ENCODE measurements at regions not wholly inside any gene's neighbourhood (a gene's known extent, or its start where the extent isn't known, plus 50 kb on each side); places are given as distances from the start of the nearest gene placed in this dataset.
"Not testable (repeated sequence)": the region's sequence is repeated elsewhere in the genome, so short reads cannot be mapped to it uniquely, and the experiment has no call there.

DNA sequence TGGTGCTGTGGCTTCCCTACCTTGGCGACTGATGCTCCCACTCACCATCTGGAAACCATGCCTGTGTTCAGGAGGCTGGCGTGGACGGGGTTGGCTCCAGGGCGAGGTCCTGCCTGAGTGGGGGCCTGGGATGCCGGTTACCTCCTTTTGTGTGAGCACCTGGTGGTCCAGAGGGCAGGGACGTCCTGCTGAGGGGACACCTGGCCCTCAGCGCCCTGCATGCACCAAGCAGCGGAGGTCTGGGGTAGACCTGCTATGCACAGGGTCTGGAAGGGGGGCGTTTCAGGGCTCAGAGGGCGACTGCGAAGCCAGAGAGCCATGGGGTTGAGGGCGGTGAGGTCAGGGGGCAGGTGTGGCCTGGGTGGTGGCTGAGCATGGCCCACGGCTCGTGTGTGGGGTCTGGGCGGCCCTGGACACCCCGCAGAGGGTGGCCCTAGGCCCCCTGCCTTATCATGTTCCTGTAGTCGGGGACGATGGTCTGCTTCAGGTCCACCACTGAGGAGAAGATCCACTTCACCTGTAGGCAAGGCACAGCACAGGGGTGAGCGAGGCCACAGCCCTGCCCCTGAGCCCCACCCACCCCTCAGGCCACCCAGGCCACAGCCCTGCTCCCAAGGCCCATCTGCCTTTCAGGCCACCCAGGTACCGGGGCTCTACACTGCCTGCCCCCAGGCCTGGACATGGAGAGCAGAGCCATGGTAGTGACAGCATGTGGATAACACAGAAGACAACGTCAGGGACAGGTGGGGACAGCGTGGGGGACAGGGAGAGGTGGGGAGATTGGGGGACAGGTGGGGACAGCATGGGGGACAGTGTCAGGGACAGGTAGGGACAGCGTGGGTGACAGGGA lies 95.3 kb downstream of the TMEM121 start:
- not testable (repeated sequence) for DNase-seq (ENCODE audit: low read depth)

DNA sequence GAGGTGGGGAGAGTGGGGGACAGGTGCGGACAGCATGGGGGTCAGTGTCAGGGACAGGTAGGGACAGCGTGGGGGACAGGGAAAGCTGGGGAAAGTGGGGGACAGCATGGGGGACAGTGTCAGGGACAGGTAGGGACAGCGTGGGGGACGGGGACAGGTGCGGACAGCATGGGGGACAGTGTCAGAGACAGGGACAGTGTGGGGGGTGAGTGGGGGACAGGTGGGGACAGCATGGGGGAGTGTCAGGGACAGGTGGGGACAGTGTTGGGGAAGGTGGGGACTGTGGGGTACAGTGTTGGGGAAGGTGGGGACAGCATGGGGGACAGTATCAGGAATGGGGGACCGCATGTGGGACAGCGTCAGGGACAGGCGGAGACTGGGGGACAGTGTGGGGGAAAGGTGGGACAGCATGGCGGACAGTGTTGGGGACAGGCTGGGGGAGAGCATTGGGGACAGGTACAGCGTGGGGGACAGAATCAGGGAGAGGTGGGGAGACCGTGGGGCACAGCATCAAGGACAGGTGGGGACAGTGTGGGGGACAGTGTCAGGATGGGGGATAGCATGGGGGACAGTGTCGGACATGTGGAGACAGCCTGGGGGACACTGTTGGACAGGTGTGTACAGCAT lies 96.1 kb downstream of the TMEM121 start:
- no peak for DNase-seq (ENCODE audit: low read depth)

DNA sequence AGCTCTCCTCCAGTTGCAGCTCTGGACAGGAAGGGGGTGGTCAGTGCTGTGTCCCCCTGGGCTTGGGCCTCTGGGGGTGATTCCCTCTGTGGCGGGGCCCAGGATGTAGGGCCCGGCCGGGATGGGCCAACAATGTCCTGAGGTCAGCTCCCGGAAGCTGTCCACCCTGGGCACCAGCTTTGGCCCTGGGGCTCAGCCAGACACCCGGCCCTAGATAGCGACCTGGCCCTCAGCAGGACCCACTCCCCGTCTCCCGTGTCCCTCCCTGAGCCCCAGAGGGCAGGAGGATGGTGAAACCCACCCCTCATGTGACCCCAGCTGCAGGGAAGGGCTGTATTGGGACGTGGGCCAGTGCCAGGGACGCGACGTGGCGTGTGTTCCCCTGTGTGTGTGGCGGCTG lies 96.8 kb downstream of the TMEM121 start:
- not testable (repeated sequence) for DNase-seq (ENCODE audit: low read depth)

DNA sequence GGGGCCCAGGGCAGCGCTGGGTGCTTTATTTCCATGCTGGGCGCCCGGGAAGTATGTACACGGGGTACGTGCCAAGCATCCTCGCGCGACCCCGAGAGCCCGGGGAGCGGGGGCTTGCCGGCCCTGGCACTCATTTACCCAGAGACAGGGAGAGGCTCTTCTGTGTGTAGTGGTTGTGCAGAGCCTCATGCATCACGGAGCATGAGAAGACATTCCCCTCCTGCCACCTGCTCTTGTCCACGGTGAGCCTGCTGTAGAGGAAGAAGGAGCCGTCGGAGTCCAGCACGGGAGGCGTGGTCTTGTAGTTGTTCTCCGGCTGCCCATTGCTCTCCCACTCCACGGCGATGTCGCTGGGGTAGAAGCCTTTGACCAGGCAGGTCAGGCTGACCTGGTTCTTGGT lies 98.0 kb downstream of the TMEM121 start:
- DNase-seq (ENCODE audit: low read depth) = not testable (repeated sequence)

DNA sequence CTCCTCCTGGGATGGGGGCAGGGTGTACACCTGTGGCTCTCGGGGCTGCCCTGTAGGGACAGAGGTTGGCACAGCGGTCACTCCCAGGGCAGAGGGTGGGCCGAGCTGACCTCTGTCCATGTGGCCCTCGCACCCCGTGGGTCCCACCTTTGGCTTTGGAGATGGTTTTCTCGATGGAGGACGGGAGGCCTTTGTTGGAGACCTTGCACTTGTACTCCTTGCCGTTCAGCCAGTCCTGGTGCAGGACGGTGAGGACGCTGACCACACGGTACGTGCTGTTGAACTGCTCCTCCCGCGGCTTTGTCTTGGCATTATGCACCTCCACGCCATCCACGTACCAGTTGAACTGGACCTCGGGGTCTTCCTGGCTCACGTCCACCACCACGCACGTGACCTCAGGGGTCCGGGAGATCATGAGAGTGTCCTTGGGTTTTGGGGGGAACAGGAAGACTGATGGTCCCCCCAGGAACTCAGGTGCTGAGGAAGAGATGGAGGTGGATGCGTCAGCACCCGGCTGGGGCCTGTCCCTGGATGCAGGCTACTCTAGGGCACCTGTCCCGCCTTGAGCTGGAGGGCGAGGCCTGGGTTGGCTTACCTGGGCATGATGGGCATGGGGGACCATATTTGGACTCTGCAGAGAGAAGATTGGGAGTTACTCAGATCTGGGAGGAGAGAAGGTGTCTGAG lies 98.5 kb downstream of the TMEM121 start:
- DNase-seq (ENCODE audit: low read depth) = not testable (repeated sequence)

DNA sequence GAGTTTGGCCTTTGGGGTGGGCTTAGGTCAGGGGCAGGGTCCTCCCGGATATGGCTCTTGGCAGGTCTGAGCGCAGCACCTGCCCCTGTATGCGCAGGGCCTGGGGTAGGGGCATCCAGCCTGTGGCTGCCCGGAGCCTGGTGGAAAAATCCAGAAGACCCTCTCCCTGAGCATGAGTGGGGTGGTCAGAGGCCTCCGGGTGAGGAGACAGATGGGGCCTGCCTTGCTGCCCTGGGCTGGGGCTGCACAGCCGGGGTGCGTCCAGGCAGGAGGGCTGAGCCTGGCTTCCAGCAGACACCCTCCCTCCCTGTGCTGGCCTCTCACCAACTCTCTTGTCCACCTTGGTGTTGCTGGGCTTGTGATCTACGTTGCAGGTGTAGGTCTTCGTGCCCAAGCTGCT lies 99.1 kb downstream of the TMEM121 start:
- DNase-seq (ENCODE audit: low read depth) = not testable (repeated sequence)

DNA sequence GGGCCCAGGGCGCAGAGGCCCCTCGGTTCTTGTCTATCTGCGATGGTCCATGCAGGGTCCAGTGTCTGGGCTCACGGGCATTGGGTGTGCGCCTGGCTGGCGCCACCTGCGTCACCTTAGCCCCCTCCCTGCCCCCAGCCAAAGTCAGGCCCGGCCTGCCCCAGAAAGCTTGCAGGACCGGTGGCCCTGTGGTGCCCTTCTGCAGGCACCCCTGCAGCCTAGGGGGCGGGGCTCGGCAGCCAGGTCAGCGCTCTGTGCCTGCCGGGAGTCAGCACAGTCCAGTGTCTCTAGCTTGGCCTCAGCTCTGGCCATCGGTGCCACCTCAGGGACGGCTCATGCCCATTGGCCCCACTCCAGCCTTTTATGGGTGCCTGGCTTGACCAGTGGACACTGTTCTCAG lies 99.7 kb downstream of the TMEM121 start:
- not testable (repeated sequence) for DNase-seq (ENCODE audit: low read depth)

DNA sequence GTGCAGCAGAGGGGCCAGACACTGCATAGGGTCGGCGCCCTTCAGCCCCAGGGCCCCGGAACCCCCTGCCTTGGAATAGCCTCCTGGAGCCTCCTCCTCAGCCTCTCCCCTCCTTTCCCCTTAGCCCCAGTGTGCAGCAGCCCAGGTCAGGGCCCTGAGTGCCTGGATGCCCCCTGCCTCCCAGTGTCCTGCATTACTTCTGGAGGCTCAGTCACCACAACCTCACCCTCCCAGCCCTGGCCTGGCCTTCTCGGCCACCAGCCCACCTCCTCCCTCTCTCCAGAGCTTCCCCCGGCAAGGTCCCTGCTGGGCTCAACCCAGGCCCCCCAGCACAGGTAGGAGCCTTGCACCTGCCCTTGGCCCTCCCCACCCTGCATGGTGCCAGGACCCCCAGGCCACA lies 100.3 kb downstream of the TMEM121 start:
- not testable (repeated sequence) for DNase-seq (ENCODE audit: low read depth)

DNA sequence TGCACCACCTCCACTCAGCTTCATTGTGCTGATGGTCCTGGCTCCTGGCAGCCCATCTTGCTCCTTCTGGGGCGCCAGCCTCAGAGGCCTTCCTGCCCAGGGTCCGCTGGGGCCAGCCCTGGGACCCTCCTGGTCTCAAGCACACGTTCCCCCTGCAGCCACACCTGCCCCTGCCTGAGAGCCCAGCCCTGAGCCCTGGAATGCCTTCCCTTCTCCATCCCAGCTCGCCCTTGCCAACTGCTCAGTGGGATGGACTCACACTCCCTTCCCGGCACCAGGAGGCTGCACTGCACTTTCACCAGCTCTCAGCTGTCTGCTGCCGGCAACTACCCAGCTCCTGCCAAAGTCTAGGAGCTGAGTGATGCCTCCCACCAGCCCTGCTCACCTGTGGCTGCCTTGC lies 100.9 kb downstream of the TMEM121 start:
- DNase-seq (ENCODE audit: low read depth) = not testable (repeated sequence)

DNA sequence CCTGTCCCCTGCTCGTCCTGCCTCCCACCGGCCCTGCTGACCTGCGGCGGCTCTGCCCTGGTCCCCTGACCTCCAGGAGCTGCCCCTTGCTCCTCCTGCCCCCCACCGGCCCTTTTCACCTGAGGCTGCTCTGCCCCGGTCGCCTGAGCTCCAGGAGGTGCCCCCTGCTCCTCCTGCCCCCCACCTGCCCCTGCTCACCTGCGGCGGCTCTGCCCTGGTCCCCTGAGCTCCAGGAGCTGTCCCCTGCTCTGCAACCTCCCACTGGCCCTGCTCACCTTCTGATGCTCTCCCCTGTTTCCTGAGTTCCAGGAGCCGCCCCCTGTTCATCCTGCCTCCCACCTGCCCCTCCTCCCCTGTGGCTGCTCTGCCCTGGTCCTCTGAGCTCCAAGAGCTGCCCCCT lies 101.3 kb downstream of the TMEM121 start:
- DNase-seq (ENCODE audit: low read depth) = no peak

DNA sequence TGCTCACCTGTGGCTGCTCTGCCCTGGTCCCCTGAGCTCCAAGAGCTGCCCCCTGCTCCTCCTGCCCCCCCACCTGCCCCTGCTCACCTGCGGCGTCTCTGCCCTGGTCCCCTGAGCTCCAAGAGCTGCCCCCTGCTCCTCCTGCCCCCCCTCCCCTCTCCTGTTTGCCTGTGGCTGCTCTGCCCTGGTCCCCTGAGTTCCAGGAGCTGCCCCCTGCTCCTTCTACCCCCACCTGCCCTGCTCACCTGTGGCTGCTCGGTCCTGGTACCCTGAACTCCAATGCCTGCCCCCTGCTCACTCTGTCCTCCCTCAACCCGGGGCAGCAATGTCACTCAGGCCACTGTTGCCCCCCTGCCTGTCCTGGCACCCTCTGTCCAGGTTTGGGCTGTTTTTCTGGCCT lies 101.7 kb downstream of the TMEM121 start:
- DNase-seq (ENCODE audit: low read depth) = not testable (repeated sequence)

DNA sequence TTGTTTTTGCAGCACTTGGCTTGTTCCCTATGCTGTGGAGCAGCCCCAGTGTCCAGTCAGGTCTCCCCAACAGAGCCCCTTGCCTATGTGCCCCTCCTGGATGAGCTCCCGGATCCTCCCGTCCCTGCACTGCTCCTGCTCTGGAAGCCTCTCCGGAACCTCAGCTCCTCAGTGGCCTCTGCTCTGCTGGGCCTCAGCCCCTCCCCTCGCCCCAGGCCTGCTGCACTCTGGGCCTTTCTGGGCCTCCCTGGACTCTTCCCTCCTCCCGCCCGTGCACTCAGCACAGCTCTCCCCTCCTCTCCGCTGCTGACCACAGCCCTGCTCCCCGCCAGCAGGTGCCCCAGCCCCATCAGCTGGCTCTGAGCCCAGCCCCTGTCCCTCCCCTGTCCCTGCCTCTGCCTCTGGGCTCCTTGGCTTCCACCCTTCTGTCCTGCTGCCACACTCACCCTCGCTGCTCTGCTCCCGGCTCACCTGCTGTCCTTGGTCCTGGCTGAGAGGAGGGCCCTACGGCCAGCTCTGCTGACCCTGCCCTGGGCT lies 102.2 kb downstream of the TMEM121 start:
- DNase-seq (ENCODE audit: low read depth) = not testable (repeated sequence)

DNA sequence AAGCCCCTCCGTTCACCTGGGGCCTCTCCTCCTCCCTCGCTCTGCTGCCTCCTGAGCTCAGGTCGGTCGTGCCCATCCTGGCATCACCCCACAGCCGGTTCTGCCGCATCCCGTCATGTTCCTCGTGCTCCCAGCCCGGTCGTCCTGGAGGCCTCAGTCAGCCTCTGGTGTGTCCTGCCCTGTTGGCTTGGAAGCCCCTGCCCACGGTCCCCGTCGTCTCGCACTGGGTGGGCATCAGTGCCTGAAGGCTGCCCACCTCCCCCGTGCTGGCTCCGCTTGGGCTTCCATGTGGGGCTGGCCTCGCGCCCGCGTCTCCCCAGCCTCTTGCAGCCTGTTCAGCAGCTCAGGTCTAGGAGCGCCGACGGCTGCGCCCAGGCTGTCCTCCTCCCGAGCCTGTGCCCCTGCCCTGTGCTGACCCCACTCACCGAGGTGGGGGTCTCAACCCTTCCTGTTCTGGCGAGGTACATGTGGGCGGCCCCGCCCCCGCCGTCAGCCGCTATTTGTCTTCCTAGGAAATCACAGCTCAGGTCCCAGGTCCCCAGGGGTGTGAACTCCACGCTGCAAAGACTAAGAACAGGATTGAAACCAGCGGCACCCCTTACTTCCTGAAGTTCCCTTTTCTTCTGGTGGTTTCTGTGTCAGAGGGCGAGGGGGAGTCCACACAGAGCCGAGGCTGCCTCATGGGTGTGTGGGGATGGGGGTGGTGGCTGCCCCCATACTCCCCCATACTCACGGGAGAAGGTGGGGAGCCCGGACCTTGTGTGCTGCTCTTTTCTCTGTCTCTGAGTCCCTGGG lies 102.9 kb downstream of the TMEM121 start:
- DNase-seq (ENCODE audit: low read depth) = not testable (repeated sequence)

DNA sequence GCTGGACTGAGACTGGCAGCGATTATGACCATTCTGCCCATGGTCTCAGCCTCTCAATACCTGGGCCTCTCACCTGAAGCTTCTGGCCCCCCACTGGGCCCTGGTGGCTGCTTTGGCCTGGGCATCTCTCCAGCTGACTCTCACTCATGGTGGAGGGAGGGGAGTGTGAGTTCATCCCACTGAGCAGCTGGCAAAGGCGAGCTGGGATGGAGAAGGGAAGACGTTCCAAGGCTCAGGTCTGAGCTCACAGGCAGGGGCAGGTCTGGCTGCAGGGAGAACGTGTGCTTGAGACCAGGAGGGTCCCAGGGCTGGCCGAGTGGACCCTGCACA lies 103.5 kb downstream of the TMEM121 start:
- no peak for DNase-seq (ENCODE audit: low read depth)

DNA sequence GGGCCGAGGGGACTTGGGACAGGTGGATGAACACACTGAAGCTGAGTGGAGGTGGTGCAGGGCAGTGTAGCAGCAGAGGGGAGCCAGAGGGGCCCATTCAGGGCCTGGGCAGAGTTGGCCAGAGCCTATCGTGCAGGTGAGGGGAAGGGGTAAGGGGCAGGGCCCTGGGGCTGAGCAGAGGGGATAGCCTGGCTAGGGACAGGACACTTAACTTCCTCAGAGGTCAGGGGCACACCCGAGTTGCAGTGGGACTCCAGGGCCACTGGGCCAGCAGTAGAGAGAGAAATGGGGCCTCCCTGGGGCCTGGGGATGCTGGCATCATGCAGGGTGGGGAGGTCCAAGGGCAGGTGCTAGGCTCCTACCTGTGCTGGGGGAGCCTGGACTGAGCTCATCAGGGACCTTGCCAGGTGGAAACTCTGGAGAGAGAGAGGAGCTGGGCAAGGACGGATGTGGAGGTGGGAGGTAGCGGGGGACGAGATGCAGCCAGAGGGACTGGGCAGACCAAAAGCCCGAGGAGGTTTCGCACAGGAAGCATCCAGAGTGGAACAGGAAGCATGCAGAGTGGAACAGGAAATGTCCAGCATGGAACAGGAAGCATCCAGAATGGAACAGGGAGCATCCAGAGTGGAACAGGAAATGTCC lies 104.0 kb downstream of the TMEM121 start:
- DNase-seq (ENCODE audit: low read depth) = not testable (repeated sequence)

DNA sequence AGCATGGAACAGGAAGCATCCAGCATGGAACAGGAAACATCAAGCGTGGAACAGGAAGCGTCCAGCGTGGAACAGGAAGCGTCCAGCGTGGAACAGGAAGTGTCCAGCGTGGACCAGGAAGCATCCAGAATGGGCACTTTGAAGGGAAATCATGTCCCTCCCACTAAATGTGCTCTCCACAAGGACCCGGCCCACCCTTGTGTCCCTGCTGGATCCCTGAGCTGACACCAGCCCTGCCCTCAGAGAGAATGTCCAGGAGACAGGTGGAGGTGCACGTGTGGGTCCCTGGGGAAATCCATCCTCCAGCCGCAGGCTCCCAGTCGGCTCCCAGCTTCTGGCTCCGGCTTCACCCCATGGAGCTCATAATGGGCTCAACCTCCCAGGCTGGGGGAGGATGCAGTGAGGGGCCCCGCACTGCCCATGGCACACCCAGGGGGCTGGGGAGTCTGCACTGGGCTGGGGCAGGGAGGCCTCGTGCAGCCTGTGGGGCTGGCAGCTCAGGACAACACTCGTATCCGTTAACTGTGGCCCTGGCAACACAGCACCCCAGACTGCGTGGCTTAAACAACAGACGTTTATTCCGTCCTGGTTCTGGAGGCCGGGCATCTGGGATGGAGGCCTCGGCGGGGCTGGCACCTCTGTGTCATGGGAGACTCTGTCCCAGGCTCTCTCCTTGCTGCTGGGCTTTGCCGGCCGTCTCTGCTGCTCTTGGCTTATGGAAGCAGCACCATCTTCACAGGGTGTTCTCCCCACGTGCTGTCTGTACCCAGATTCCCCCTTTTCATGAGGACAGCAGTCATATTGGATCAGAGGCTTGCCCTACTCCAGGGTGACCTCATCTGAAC lies 104.8 kb downstream of the TMEM121 start:
- DNase-seq (ENCODE audit: low read depth) = not testable (repeated sequence)

DNA sequence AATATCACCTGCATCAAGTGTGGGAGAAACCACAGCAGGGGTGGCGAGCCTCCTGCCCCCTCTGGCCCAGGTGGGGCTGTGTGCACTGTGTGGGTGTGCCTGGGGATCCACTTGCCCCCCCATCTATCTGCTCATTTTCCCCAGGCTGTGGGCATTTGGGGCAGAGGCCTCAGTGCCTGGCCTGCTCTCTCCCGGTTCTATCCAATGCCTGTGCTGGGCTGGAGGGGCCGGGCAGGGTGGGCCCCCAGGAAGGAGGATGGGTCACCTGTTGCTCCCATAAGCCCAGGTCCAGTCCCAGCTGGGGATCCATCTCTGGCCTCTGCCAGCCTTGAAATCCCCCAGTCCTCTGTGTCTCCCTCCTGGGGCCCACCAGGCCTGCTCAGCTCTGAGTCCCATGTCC lies 105.6 kb downstream of the TMEM121 start:
- DNase-seq (ENCODE audit: low read depth) = no peak

DNA sequence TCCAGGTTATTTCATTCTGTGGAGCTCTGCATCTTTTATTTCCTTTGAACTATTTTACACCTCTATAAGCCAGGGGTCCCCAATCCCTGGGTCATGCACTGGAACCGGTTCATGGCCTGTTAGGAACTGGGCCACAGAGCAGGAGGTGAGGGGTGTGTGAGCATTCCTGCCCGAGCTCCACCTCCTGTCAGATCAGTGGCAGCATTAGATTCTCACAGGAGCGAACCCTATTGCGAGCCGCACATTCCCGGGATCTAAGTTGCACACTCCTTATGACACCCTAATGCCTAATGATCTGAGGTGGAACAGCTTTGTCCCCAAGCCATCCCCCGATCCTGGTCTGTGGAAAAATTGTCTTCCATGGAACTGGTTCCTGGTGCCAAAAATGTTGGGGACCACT lies 107.2 kb downstream of the TMEM121 start:
- DNase-seq (ENCODE audit: low read depth) = not testable (repeated sequence)

DNA sequence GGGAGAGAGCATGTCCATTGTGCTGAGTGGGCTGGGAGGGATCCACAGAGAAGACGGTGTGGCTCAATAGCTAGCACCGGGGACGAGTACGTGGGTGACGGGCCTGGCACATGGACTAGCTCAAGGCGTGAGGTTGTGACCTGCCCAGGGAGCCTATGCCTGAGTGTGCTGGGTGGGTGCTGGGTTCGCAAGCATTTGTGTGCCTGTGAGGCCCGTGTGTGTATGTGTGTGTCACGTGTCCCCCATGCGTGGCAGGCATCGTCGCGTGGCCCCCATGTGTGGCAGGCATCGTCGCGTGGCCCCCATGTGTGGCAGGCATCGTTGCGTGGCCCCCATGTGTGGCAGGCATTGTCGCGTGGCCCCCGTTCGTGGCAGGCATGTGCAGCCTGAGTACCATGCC lies 109.2 kb downstream of the TMEM121 start:
- no peak for DNase-seq (ENCODE audit: low read depth)

DNA sequence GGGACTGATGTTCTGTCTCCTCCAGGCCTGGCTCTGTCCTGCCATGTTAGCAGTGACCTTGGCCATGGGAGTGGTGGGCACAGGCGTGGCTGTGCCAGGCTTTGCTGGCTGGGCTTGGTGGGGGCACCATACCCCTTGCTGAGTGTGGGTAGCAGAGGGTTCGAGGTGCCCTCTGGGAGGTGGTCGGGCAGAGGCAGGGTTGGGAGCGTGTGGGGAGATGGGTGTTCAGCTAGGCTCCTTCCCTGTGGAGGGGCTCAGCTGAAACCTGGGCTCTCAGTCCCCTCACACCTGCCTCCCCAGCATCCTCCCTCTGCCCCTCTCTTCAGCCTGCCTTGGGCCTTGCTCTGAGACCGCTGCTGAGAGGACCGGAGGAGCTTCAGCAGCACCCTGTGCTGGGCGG lies 109.6 kb downstream of the TMEM121 start:
- DNase-seq (ENCODE audit: low read depth) = not testable (repeated sequence)

DNA sequence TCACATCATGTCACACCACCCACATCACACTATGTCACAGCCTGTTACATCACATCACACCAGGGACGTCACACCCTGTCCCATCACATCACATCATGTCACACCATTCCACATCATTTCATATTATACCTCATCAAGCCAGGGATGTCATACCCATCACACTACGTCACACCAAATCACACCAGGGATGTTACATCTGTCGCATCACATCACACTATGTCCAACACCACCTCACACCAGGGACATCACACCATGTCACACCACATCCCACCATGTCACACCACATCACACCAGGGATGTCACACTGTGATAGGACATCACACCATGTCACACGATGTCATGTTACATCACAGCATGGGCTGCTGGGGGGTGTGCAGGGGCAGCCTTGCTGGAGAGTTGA lies 110.6 kb downstream of the TMEM121 start:
- no peak for DNase-seq (ENCODE audit: low read depth)
